KMS-11 (cell line): ENCODE measurements at regions not wholly inside any gene's neighbourhood (a gene's known extent, or its start where the extent isn't known, plus 50 kb on each side); places are given as distances from the start of the nearest gene placed in this dataset.

Experiments used
- H2AFZ ChIP-seq: fragments of 200-600 bp; sonication (generic); 2 replicates; pipeline ENCODE4 v1.6.1; 2016; ENCODE audit warnings: antibody characterized with exemption, mixed run types, low read depth
- H3K27ac ChIP-seq: fragments of 200-600 bp; sonication (generic); 2 replicates; pipeline ENCODE4 v1.6.1; 2016; ENCODE audit warnings: mild to moderate bottlenecking, mixed run types
- H3K27me3 ChIP-seq: fragments of 200-600 bp; sonication (generic); 2 replicates; pipeline ENCODE4 v1.6.1; 2017; ENCODE audit warnings: mild to moderate bottlenecking, low read depth, mixed run types, moderate library complexity; ENCODE audit not compliant: insufficient read depth
- H3K36me3 ChIP-seq: fragments of 200-600 bp; sonication (generic); 2 replicates; pipeline ENCODE4 v1.6.1; 2017; ENCODE audit warnings: mild to moderate bottlenecking, mixed run types; ENCODE audit not compliant: insufficient read depth
- H3K4me1 ChIP-seq: fragments of 200-600 bp; sonication (generic); 2 replicates; pipeline ENCODE4 v1.6.1; 2016; ENCODE audit warnings: mild to moderate bottlenecking, low read depth, mixed run types; ENCODE audit not compliant: poor library complexity, severe bottlenecking
- H3K4me2 ChIP-seq: fragments of 200-600 bp; sonication (generic); 2 replicates; pipeline ENCODE4 v1.7.0; 2016; ENCODE audit warnings: mild to moderate bottlenecking, mixed run types
- H3K4me3 ChIP-seq: fragments of 200-600 bp; sonication (generic); IDR thresholded peaks from 2 replicates; pipeline ENCODE4 v1.6.1; 2017; ENCODE audit warnings: low read depth, low read length, mixed read lengths; ENCODE audit not compliant: insufficient read depth
- H3K79me2 ChIP-seq: fragments of 200-600 bp; sonication (generic); 2 replicates; pipeline ENCODE4 v1.6.1; 2016; ENCODE audit warnings: low read depth, mixed run types; ENCODE audit not compliant: insufficient read depth
- H3K9ac ChIP-seq: fragments of 200-600 bp; sonication (generic); 2 replicates; pipeline ENCODE4 v1.6.1; 2016; ENCODE audit warnings: mild to moderate bottlenecking, mixed run types
- H4K20me1 ChIP-seq: fragments of 200-600 bp; sonication (generic); 2 replicates; pipeline ENCODE4 v1.6.1; 2016; ENCODE audit warnings: mild to moderate bottlenecking, mixed run types; ENCODE audit not compliant: insufficient read depth
- TF ChIP-seq, protein P1 (sequence below): fragments of 200-600 bp; sonication (generic); conservative IDR thresholded peaks from 2 replicates; pipeline ENCODE4 v1.6.1; 2017; ENCODE audit warnings: low read depth, mild to moderate bottlenecking, antibody characterized with exemption, low read length, moderate library complexity, mixed read lengths

DNA sequence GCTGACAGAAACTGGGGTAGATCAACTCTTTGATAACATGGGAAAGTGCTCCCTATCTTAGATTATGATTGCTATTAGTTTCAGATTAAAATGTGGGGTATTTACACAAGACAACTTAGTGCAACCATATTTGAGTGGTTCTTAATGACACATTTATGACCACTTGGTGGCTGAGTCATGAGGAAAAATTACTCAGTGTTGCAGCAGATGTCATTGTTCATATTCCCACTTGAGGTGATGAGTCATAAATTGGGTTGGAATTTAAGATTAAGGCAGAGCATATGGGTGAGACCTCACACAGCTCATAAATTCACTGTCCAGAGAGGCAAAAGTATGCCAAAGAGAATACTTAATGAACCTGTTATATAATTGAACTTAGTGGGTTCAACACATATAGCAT is 408.3 kb downstream of the DMRT2 start:
- Histone ChIP-seq H3K36me3 (no peaks in the 10 kb centered on the region), H3K79me2 (no peaks in the 10 kb centered on the region), H3K9ac (no peak overlapping the region), H3K27ac (no peak overlapping the region), H2AFZ (no peak overlapping the region), H3K4me2 (no peak overlapping the region), H3K4me3 (no peak overlapping the region), H4K20me1 (no peaks in the 10 kb centered on the region), H3K27me3 (no peaks in the 10 kb centered on the region), H3K4me1 (peaks cover 6% of the 10 kb centered on the region)
- TF ChIP-seq, protein P1, sequence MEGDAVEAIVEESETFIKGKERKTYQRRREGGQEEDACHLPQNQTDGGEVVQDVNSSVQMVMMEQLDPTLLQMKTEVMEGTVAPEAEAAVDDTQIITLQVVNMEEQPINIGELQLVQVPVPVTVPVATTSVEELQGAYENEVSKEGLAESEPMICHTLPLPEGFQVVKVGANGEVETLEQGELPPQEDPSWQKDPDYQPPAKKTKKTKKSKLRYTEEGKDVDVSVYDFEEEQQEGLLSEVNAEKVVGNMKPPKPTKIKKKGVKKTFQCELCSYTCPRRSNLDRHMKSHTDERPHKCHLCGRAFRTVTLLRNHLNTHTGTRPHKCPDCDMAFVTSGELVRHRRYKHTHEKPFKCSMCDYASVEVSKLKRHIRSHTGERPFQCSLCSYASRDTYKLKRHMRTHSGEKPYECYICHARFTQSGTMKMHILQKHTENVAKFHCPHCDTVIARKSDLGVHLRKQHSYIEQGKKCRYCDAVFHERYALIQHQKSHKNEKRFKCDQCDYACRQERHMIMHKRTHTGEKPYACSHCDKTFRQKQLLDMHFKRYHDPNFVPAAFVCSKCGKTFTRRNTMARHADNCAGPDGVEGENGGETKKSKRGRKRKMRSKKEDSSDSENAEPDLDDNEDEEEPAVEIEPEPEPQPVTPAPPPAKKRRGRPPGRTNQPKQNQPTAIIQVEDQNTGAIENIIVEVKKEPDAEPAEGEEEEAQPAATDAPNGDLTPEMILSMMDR = no peak

DNA sequence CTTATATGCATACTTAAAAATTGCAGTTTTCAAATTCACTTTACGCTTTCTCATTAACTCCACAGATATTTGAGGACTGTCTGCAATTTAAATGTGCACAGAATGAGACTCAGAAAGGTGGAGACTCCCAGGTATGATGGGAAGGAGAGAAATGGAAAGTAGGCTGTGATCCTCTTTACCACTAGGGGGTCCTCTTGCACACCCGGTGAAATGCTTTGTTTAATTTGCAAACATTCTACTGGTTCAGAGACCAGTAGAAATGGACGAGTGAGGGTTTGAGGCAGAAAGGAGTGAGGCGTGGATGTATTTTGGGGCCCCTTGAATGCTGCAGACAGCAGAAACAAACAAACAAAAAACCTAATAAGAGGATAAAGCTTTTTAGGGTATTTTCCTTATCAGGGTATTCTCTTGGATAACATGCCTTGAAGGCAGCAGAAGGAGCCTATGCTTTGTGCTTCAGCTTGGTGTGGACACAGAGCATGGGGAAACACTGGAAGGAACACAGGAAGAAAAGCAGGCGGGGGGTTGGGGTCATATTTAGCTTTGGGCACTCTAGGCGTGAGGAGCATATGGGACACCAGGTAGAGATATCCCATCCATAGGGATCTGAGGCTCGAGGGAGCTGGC is 410.1 kb downstream of the DMRT2 start:
- TF ChIP-seq, protein P1 = peak; percentile 82
- no peak overlapping the region for H3K9ac ChIP-seq

DNA sequence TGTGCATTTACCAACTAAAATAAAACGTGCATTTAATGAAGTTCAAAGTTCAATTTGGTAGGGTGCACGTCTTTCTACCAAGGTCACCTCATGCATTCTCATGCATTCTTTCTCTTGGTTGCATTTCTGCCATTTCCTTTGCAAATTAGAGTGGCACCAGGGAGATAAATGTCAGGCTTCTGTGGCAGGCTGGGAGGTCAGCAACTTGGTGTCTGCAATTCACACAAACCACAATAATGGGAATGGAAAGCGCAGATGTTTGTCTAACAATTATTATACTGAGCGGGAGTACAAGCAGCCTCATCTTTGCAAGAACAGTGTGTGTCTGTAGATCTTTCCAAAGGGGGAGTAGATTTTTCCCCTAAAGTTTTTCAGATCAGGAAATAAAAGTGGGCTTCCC is 411.7 kb downstream of the DMRT2 start:
- Histone ChIP-seq H3K27me3 (no peaks in the 10 kb centered on the region), H3K4me3 (no peak overlapping the region), H2AFZ (no peak overlapping the region), H3K4me2 (no peak overlapping the region), H3K79me2 (no peaks in the 10 kb centered on the region), H3K4me1 (peaks cover 6% of the 10 kb centered on the region), H3K36me3 (no peaks in the 10 kb centered on the region), H3K9ac (no peak overlapping the region), H4K20me1 (no peaks in the 10 kb centered on the region), H3K27ac (no peak overlapping the region)
- TF ChIP-seq, protein P1 = no peak

More for the DNA sequence above, 410.1 kb downstream of the DMRT2 start:
- H3K27me3 ChIP-seq = no peaks in the 10 kb centered on the region
- peak overlapping the region; percentile 27; the same call in 1 of the 2 replicates for H2AFZ ChIP-seq
- no peak overlapping the region for H3K27ac ChIP-seq
- no peak overlapping the region for H3K4me2 ChIP-seq
- H4K20me1 ChIP-seq = no peaks in the 10 kb centered on the region
- no peaks in the 10 kb centered on the region for H3K36me3 ChIP-seq
- H3K4me1 ChIP-seq = peaks cover 6% of the 10 kb centered on the region
- no peaks in the 10 kb centered on the region for H3K79me2 ChIP-seq
- H3K4me3 ChIP-seq = no peak overlapping the region

DNA sequence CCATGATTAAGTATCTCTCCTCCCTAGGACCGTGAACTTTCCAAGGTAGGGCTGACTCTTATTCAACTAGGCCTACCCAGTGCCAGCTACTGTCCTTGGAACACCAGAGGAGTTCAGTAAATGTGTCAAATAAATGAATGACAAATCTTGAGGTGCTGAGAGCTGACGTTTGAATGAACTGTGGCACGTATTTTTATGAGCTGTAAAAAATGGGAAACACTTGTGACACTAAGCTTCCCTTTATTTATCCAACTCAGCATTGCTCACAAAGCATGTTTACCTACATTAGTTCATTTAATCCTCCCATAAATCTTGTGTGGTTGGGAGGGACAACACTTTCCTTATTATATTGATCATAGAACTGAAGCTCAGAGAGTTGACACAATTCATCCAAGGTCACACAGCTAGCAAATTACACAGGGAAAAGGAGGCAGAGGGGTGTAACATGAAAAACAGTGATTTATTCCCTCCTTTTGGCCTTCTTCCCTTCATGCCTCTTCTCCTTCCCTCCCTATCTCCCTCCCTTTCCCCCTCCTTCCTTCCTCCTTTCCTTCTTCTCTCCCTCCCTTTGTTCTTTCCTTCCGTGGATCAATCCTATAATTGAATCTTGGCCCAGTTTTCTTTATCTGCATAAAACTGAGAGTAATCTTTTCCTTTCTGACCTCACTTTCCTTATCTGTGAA is 412.6 kb downstream of the DMRT2 start:
- TF ChIP-seq, protein P1 = no peak
- Histone ChIP-seq H4K20me1 (no peaks in the 10 kb centered on the region), H3K4me1 (peaks cover 6% of the 10 kb centered on the region), H3K9ac (no peak overlapping the region), H3K27ac (no peak overlapping the region), H3K4me2 (no peak overlapping the region), H3K36me3 (no peaks in the 10 kb centered on the region), H2AFZ (no peak overlapping the region), H3K79me2 (no peaks in the 10 kb centered on the region), H3K4me3 (no peak overlapping the region), H3K27me3 (no peaks in the 10 kb centered on the region)
